ENCODE measurements at regions not wholly inside any gene's neighbourhood (a gene's known extent, or its start where the extent isn't known, plus 50 kb on each side); places are given as distances from the start of the nearest gene placed in this dataset.

DNA sequence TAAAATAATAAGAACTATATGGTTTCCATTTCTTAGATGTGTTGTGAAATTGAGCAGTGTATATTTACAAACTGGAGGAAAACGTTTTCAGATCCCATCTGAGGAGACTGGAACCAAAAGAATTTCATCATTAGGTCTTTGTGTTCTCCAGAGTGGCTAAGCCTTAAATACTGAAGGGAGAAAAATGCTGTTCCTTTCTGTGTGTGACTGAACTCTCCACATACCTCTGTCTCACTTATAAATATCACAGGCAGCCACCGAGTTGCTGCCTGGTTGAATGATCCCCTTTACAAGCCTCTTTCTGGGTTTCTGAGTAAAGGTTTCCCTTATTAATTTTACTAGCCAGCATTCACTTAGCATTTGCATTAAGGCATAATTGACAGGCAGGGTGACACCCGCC lies 913.9 kb upstream of the NR2F2 start:
- Histone ChIP-seq H3K36me3 (no peaks in the 10 kb centered on the region), H3K4me3 (no peak overlapping the region), H3K4me1 (no peaks in the 10 kb centered on the region), H3K27ac (no peak overlapping the region), H3K9me3 (no peaks in the 10 kb centered on the region), H3K27me3 (ENCODE audit: low read depth) (no peaks in the 10 kb centered on the region)
- intact Hi-C loops (cut with DNase I), result no loop called here
- ATAC-seq (no peak), DNase-seq (no peak)
- TF ChIP-seq CTCF (IDR thresholded peaks at IDR 0.05), result no peak

DNA sequence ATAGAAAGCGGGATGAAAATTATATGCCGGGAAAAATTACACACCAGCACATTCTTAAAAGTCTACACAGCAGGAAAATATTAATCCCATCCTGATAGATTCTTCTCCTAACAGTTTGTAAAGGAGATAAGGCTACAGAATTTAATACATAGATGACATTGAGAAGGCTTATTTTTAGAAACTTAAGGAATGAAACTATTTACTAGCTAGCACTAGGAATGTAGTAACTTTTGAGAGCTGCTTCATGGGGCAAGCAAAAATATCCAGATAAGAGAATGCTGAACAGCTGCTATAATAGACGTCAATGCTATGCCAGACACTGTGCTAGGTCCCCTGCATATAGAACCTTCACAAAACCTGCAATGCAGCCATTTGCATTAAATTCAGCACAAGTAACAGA lies 912.7 kb upstream of the NR2F2 start:
- Histone ChIP-seq H3K4me1 (no peaks in the 10 kb centered on the region), H3K27ac (no peak overlapping the region), H3K4me3 (no peak overlapping the region), H3K36me3 (no peaks in the 10 kb centered on the region), H3K9me3 (no peaks in the 10 kb centered on the region), H3K27me3 (ENCODE audit: low read depth) (no peaks in the 10 kb centered on the region)
- ATAC-seq (no peak), DNase-seq (no peak)
- intact Hi-C loops (cut with DNase I), result no loop called here
- TF ChIP-seq CTCF (IDR thresholded peaks at IDR 0.05), result no peak

DNA sequence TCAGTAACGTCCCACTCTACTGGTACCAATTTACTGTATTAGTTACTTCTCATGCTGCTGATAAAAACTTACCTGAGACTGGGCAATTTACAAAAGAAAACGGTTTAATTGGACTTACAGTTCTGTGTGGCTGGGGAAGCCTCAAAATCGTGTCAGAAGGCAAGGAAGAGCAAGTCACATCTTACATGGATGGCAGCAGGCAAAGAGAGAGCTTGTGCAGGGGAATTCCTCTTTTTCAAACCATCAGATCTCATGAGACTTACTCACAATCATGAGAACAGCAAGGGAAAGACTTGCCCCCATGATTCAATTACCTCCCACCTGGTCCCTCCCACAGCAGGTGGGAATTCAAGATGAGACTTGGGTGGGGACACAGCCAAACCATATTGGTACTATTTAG lies 908.2 kb upstream of the NR2F2 start:
- Histone ChIP-seq H3K27ac (no peak overlapping the region), H3K4me3 (no peak overlapping the region), H3K27me3 (ENCODE audit: low read depth) (no peaks in the 10 kb centered on the region), H3K9me3 (peaks cover 5% of the 10 kb centered on the region), H3K36me3 (no peaks in the 10 kb centered on the region), H3K4me1 (no peaks in the 10 kb centered on the region)
- intact Hi-C loops (cut with DNase I), result no loop called here
- no peak for TF ChIP-seq CTCF (IDR thresholded peaks at IDR 0.05)
- DNase-seq, result no peak
- ATAC-seq, result no peak

GRCh38 chr15:95425859-95426258 lies 904.6 kb upstream of the NR2F2 start:
- no peak for ATAC-seq

GRCh38 chr15:95429345-95429744 lies 901.2 kb upstream of the NR2F2 start:
- peaks cover 5% of the 10 kb centered on the region for H3K9me3 ChIP-seq
- H3K36me3 ChIP-seq, result no peaks in the 10 kb centered on the region
- no peak for ATAC-seq
- intact Hi-C loops (cut with DNase I), result no loop called here
- no peak for DNase-seq
- TF ChIP-seq CTCF (IDR thresholded peaks at IDR 0.05), result no peak
- no peak overlapping the region for H3K4me3 ChIP-seq
- no peaks in the 10 kb centered on the region for H3K27me3 ChIP-seq (ENCODE audit: low read depth)
- H3K27ac ChIP-seq, result no peak overlapping the region
- no peaks in the 10 kb centered on the region for H3K4me1 ChIP-seq

More at GRCh38 chr15:95425859-95426258, 904.6 kb upstream of the NR2F2 start:
- Histone ChIP-seq H3K27ac (no peak overlapping the region), H3K9me3 (peaks cover 5% of the 10 kb centered on the region), H3K4me3 (no peak overlapping the region), H3K4me1 (no peaks in the 10 kb centered on the region), H3K36me3 (no peaks in the 10 kb centered on the region), H3K27me3 (ENCODE audit: low read depth) (no peaks in the 10 kb centered on the region)
- no peak for DNase-seq
- no peak for TF ChIP-seq CTCF (IDR thresholded peaks at IDR 0.05)
- intact Hi-C loops (cut with DNase I), result no loop called here

DNA sequence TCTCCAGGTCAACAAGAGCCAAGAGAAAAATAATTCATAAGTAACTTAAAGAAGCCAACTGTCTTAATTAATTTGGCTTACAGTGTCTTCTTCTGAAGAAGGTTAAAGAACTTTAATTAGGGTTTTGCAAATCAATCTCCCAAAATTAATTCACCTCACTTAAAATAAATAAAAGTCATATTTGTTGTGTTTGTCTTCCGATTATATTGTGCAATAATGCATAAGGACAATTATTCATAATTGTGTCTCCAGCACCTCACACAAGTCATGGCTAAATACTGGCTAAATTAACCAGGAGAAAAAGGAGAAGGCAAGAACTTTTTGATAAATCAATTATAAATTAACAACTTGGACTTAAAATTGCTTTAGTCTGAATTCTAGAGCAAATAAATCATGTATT lies 899.0 kb upstream of the NR2F2 start:
- no peak for ATAC-seq

More for the DNA sequence above, 899.0 kb upstream of the NR2F2 start:
- H3K27ac ChIP-seq, result no peak overlapping the region
- DNase-seq, result no peak
- H3K9me3 ChIP-seq, result peaks cover 3% of the 10 kb centered on the region
- H3K36me3 ChIP-seq, result no peaks in the 10 kb centered on the region
- no peaks in the 10 kb centered on the region for H3K4me1 ChIP-seq
- no peak overlapping the region for H3K4me3 ChIP-seq
- no peak for TF ChIP-seq CTCF (IDR thresholded peaks at IDR 0.05)
- no peaks in the 10 kb centered on the region for H3K27me3 ChIP-seq (ENCODE audit: low read depth)
- intact Hi-C loops (cut with DNase I), result no loop called here

Data from lower lobe of right lung (tissue), 2 donors.